GM12878 (cell line): ENCODE measurements at regions not wholly inside any gene's neighbourhood (a gene's known extent, or its start where the extent isn't known, plus 50 kb on each side); places are given as distances from the start of the nearest gene placed in this dataset.

ENCODE experiments used
- ATAC-seq: fragments of 200-7000 bp; cut with Tn5 transposase; 3 replicates; pipeline ENCODE4 v1.9.1; 2020; ENCODE audit warnings: mild to moderate bottlenecking, moderate library complexity
- BruUV-seq: library from RNA; stranded (reverse); fragments of 400-500 nt; replicated peaks from 2 replicates; lab custom pipeline; 2021; lab: Mats Ljungman, UMichigan
- CTCF ChIA-PET: fragments of 300-600 bp; sonication (Branson Sonifier 250); formaldehyde crosslinking; extraction: SDS; loops from one replicate; lab custom pipeline; 2021; ENCODE audit warnings: inconsistent platforms; lab: Yijun Ruan, JAX
- POLR2A ChIA-PET: fragments of 350-600 bp; formaldehyde crosslinking; extraction: SDS; loops from one replicate; lab custom pipeline; 2021; ENCODE audit warnings: inconsistent platforms; lab: Charles Lee
- RAD21 ChIA-PET: fragments of 300-600 bp; sonication (Branson Sonifier 250); formaldehyde crosslinking; loops from one replicate; lab custom pipeline; 2023; ENCODE audit warnings: antibody characterized with exemption; ENCODE audit not compliant: unreplicated experiment; lab: Charles Lee
- SMC1A ChIA-PET: fragments of 300-600 bp; sonication (Branson Sonifier 250); formaldehyde crosslinking; loops from one replicate; lab custom pipeline; 2023; ENCODE audit not compliant: unreplicated experiment, uncharacterized antibody; lab: Charles Lee
- DNase-seq: peaks from one replicate; pipeline ENCODE4 v3.0.0-alpha.2; 2011; ENCODE audit warnings: low read depth, low spot score
- FAIRE-seq: peaks from 3 replicates; lab custom pipeline; 2011; peaks lifted over from hg19 to GRCh38; lab: Jason Lieb, UNC
- H2AFZ ChIP-seq: 2 replicates; pipeline ENCODE4 v1.6.0; 2011; ENCODE audit warnings: low read depth, low read length, control low read depth; ENCODE audit not compliant: control insufficient read depth
- H3K27ac ChIP-seq: 2 replicates; pipeline ENCODE4 v1.5.1; 2011; ENCODE audit warnings: control low read depth; ENCODE audit not compliant: control insufficient read depth, insufficient read depth
- H3K27me3 ChIP-seq, 2 experiments: replicated peaks in 1 of 2; 2 replicates each; pipeline versions ENCODE4 v1.6.0 to v1.6.1; 2011; ENCODE audit warnings: low read length in 1 of 2; ENCODE audit not compliant: control insufficient read depth in 2 of 2, insufficient read depth in 2 of 2
- H3K36me3 ChIP-seq, 2 experiments: 2 replicates each; pipeline ENCODE4 v1.5.1; 2011; ENCODE audit warnings: low read length in 1 of 2; ENCODE audit not compliant: control insufficient read depth in 2 of 2, insufficient read depth in 2 of 2
- H3K4me1 ChIP-seq: 2 replicates; pipeline ENCODE4 v1.6.1; 2011; ENCODE audit warnings: mild to moderate bottlenecking, low read length, moderate library complexity, mixed read lengths; ENCODE audit not compliant: control insufficient read depth, insufficient read depth
- H3K4me2 ChIP-seq: 2 replicates; pipeline ENCODE4 v1.6.0; 2011; ENCODE audit warnings: control low read depth; ENCODE audit not compliant: control insufficient read depth, insufficient read depth
- H3K4me3 ChIP-seq: fragments of 200-600 bp; sonication (generic); 2 replicates; pipeline ENCODE4 v1.5.1; 2016
- H3K79me2 ChIP-seq: 2 replicates; pipeline ENCODE4 v1.6.0; 2011; ENCODE audit warnings: low read length; ENCODE audit not compliant: control insufficient read depth, insufficient read depth
- H3K9ac ChIP-seq: 2 replicates; pipeline ENCODE4 v1.8.0; 2011; ENCODE audit warnings: low read length, control low read depth, mixed read lengths; ENCODE audit not compliant: control insufficient read depth, insufficient read depth
- H3K9me3 ChIP-seq: replicated peaks from 3 replicates; pipeline ENCODE4 v1.5.1; 2011; ENCODE audit warnings: mild to moderate bottlenecking, low read length; ENCODE audit not compliant: control insufficient read depth, insufficient read depth
- H4K20me1 ChIP-seq: 2 replicates; pipeline ENCODE4 v1.6.0; 2011; ENCODE audit not compliant: control insufficient read depth, insufficient read depth
- BCL11A ChIP-seq: IDR thresholded peaks from 2 replicates; pipeline ENCODE4 v1.6.1; 2011; ENCODE audit warnings: low read depth, low read length
- SIX5 ChIP-seq: IDR thresholded peaks from 2 replicates; pipeline ENCODE4 v1.6.1; 2011; ENCODE audit warnings: mild to moderate bottlenecking, low read depth, low read length, moderate library complexity; ENCODE audit not compliant: severe bottlenecking
- ZBTB11 ChIP-seq: fragments of 450-650 bp; formaldehyde crosslinking; IDR thresholded peaks from 2 replicates; pipeline ENCODE4 v1.5.0; 2022; ENCODE audit warnings: mild to moderate bottlenecking, missing genetic modification characterization
- WGBS: methylation state at CpG from one replicate; pipeline ENCODE4 v1.1.6; 2016; ENCODE audit warnings: low lambda C conversion rate; ENCODE audit not compliant: insufficient replicate concordance, insufficient coverage; ENCODE audit errors: missing lambda C conversion rate; 5-methylcytosine and 5-hydroxymethylcytosine counted together
- in situ Hi-C: fragments of 300-500 bp; cut with MboI; formaldehyde crosslinking; loops from 9 replicates; pipeline ENCODE4 v1.14.3; 2018; ENCODE audit warnings: mixed read lengths
- intact Hi-C: fragments of 100-400 bp; cut with micrococcal nuclease; formaldehyde crosslinking; loops from one replicate; pipeline ENCODE4 v1.14.2; 2022; ENCODE audit not compliant: unreplicated experiment
- TF ChIP-seq, protein P1 (sequence below), 3 experiments: IDR thresholded peaks in 2 of 3; conservative IDR thresholded peaks in 1 of 3; 2 replicates each; pipeline ENCODE4 v1.5.1; 2011; ENCODE audit warnings: low read depth in 3 of 3, low read length in 3 of 3, mild to moderate bottlenecking in 3 of 3, control low read depth in 2 of 3, moderate library complexity in 2 of 3, inconsistent platforms in 1 of 3, mixed read lengths in 1 of 3; ENCODE audit not compliant: control insufficient read depth in 2 of 3, insufficient read depth in 1 of 3; ENCODE audit errors: extremely low read depth in 1 of 3
- TF ChIP-seq, protein P2 (sequence below): fragments of 150-350 bp; IDR thresholded peaks from 2 replicates; pipeline ENCODE4 v1.6.1; 2014; ENCODE audit warnings: mild to moderate bottlenecking, low read depth, low read length
- TF ChIP-seq, protein P3 (sequence below): IDR thresholded peaks from 2 replicates; pipeline ENCODE4 v1.6.1; 2012; ENCODE audit warnings: improper control_type of control experiment, low read depth, low read length; ENCODE audit not compliant: insufficient replicate concordance

DNA sequence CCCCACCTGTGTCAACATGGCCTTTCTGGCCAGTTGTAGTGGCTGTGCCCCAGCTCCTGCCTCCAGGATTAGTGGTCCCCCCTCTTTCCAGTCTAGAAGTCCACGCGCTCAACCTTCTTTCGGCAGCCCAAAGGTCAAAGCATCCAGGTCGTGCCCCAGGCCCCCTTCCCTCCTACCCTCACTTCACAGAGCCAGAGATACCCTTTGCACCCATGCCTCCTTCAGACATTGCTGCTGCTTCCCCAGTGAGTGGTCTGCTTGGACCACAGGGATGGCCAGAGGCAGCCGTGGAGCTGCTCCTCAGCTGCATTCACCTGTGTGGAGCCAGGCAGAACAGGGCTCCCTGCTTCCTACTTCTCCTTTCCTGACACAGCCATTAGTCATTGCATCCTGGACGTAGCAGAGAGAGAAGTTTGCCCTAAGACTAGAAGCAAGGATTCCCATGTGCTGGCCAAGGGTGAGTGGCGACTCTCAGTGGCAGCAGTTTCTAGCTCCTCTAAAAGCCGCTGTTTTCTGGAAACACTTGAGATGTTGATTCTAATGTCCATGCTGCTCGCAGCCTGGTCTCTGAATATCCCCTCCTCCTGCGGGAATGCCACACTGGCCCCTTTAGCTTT lies 243.1 kb upstream of the SHH start:
- whole genome bisulfite sequencing = 47% methylated on average over 10 of the region's 10 CpGs
- no peak for FAIRE-seq
- no peak for ATAC-seq
- TF ChIP-seq BCL11A = no peak
- TF ChIP-seq, protein P1, sequence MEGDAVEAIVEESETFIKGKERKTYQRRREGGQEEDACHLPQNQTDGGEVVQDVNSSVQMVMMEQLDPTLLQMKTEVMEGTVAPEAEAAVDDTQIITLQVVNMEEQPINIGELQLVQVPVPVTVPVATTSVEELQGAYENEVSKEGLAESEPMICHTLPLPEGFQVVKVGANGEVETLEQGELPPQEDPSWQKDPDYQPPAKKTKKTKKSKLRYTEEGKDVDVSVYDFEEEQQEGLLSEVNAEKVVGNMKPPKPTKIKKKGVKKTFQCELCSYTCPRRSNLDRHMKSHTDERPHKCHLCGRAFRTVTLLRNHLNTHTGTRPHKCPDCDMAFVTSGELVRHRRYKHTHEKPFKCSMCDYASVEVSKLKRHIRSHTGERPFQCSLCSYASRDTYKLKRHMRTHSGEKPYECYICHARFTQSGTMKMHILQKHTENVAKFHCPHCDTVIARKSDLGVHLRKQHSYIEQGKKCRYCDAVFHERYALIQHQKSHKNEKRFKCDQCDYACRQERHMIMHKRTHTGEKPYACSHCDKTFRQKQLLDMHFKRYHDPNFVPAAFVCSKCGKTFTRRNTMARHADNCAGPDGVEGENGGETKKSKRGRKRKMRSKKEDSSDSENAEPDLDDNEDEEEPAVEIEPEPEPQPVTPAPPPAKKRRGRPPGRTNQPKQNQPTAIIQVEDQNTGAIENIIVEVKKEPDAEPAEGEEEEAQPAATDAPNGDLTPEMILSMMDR (IDR thresholded peaks at IDR 0.05 in 2 of 3, conservative IDR thresholded peaks at IDR 0.05 in 1 of 3; ENCODE audit: control insufficient read depth in 2 of 3, extremely low read depth in 1 of 3, insufficient read depth in 1 of 3, low read depth in 3 of 3, low read length in 3 of 3) = no peak
- no peak for TF ChIP-seq ZBTB11 (CRISPR knock-in tag)
- TF ChIP-seq, protein P2, sequence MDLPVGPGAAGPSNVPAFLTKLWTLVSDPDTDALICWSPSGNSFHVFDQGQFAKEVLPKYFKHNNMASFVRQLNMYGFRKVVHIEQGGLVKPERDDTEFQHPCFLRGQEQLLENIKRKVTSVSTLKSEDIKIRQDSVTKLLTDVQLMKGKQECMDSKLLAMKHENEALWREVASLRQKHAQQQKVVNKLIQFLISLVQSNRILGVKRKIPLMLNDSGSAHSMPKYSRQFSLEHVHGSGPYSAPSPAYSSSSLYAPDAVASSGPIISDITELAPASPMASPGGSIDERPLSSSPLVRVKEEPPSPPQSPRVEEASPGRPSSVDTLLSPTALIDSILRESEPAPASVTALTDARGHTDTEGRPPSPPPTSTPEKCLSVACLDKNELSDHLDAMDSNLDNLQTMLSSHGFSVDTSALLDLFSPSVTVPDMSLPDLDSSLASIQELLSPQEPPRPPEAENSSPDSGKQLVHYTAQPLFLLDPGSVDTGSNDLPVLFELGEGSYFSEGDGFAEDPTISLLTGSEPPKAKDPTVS = no peak
- TF ChIP-seq SIX5 = no peak
- TF ChIP-seq, protein P3, sequence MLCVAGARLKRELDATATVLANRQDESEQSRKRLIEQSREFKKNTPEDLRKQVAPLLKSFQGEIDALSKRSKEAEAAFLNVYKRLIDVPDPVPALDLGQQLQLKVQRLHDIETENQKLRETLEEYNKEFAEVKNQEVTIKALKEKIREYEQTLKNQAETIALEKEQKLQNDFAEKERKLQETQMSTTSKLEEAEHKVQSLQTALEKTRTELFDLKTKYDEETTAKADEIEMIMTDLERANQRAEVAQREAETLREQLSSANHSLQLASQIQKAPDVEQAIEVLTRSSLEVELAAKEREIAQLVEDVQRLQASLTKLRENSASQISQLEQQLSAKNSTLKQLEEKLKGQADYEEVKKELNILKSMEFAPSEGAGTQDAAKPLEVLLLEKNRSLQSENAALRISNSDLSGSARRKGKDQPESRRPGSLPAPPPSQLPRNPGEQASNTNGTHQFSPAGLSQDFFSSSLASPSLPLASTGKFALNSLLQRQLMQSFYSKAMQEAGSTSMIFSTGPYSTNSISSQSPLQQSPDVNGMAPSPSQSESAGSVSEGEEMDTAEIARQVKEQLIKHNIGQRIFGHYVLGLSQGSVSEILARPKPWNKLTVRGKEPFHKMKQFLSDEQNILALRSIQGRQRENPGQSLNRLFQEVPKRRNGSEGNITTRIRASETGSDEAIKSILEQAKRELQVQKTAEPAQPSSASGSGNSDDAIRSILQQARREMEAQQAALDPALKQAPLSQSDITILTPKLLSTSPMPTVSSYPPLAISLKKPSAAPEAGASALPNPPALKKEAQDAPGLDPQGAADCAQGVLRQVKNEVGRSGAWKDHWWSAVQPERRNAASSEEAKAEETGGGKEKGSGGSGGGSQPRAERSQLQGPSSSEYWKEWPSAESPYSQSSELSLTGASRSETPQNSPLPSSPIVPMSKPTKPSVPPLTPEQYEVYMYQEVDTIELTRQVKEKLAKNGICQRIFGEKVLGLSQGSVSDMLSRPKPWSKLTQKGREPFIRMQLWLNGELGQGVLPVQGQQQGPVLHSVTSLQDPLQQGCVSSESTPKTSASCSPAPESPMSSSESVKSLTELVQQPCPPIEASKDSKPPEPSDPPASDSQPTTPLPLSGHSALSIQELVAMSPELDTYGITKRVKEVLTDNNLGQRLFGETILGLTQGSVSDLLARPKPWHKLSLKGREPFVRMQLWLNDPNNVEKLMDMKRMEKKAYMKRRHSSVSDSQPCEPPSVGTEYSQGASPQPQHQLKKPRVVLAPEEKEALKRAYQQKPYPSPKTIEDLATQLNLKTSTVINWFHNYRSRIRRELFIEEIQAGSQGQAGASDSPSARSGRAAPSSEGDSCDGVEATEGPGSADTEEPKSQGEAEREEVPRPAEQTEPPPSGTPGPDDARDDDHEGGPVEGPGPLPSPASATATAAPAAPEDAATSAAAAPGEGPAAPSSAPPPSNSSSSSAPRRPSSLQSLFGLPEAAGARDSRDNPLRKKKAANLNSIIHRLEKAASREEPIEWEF = no peak

More for the DNA sequence above, 243.1 kb upstream of the SHH start:
- DNase-seq = no peak
- Histone ChIP-seq H3K27ac (no peak overlapping the region), H3K4me3 (no peak overlapping the region), H3K4me2 (no peak overlapping the region), H3K4me1 (no peaks in the 10 kb centered on the region), H3K9me3 (no peaks in the 10 kb centered on the region), H3K27me3 (peaks cover 0 to 2% of the 10 kb centered on the region in 2 experiments; a peak in 1 of 4 replicates), H4K20me1 (no peaks in the 10 kb centered on the region), H3K79me2 (no peaks in the 10 kb centered on the region), H3K9ac (no peak overlapping the region), H2AFZ (no peak overlapping the region), H3K36me3 (no peaks in the 10 kb centered on the region)
- SMC1A ChIA-PET = interaction anchor here (0.6 kb wide), 1 partner anchor 514 kb away, joined by 3 read pairs; no protein-coding TSS in a partner anchor
- in situ Hi-C loops = no loop called here
- CTCF ChIA-PET = interaction anchor here (0.6 kb wide), 1 partner anchor 893 kb away, joined by 3 read pairs; no protein-coding TSS in a partner anchor
- RAD21 ChIA-PET = no interaction called here
- BruUV-seq = no TSS peak
- POLR2A ChIA-PET = no interaction called here
- intact Hi-C loops = no loop called here
